Prostate gland (tissue), 2 donors: ENCODE measurements at regions not wholly inside any gene's neighbourhood (a gene's known extent, or its start where the extent isn't known, plus 50 kb on each side); places are given as distances from the start of the nearest gene placed in this dataset.

Experiments used
- POLR2AphosphoS5 ChIP-seq: sonication (generic); formaldehyde crosslinking; IDR thresholded peaks from one replicate; pipeline ENCODE4 v1.6.1; 2017; ENCODE audit warnings: antibody characterized with exemption
- TF ChIP-seq, protein P1 (sequence below), 4 experiments: fragments of 200-600 bp in 2 of 4; fragments of 450-650 bp in 2 of 4; sonication (generic) in 2 of 4; IDR thresholded peaks; 1 replicate in 3 of 4; 2 replicates in 1 of 4; pipeline ENCODE4 v1.5.1; 2016 to 2019; ENCODE audit warnings: antibody characterized with exemption in 4 of 4, mild to moderate bottlenecking in 2 of 4, moderate library complexity in 2 of 4

DNA sequence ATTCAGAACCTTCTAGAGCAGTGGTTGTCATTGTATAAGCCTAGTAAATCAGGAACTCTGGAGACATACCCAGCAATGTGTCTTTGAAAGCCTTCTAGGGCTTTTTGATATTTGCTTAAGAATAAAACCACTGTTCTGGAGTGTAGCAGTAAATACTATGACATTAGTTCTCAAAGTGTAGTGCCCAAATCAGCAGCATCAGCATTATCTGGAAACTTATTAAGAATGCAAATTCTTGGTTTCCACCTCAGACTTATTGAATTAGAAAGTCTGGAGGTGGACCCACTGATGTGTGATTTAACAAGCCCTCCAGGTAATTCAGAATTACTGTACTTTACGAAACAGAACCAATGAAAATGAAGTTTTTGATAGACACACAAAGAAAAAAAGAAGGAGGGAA, 509.7 kb downstream of the SUCLG1 start:
- no peak for TF ChIP-seq POLR2AphosphoS5
- TF ChIP-seq, protein P1, sequence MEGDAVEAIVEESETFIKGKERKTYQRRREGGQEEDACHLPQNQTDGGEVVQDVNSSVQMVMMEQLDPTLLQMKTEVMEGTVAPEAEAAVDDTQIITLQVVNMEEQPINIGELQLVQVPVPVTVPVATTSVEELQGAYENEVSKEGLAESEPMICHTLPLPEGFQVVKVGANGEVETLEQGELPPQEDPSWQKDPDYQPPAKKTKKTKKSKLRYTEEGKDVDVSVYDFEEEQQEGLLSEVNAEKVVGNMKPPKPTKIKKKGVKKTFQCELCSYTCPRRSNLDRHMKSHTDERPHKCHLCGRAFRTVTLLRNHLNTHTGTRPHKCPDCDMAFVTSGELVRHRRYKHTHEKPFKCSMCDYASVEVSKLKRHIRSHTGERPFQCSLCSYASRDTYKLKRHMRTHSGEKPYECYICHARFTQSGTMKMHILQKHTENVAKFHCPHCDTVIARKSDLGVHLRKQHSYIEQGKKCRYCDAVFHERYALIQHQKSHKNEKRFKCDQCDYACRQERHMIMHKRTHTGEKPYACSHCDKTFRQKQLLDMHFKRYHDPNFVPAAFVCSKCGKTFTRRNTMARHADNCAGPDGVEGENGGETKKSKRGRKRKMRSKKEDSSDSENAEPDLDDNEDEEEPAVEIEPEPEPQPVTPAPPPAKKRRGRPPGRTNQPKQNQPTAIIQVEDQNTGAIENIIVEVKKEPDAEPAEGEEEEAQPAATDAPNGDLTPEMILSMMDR (IDR thresholded peaks at IDR 0.05), result no peak
